Body of pancreas (tissue), 4 donors: ENCODE measurements at regions not wholly inside any gene's neighbourhood (a gene's known extent, or its start where the extent isn't known, plus 50 kb on each side); places are given as distances from the start of the nearest gene placed in this dataset.

Experiments used
- ATAC-seq: fragments of 150-250 bp; one replicate; pipeline ENCODE4 v1.9.1; 2016
- DNase-seq, 4 donors: peaks; one replicate each; pipeline ENCODE4 v3.0.0-alpha.2; 2019
- H3K27ac ChIP-seq, 4 donors: fragments of 200-600 bp; sonication (generic); 1 replicate in 3 of 4; 2 replicates in 1 of 4; pipeline versions ENCODE4 v1.5.1 to v1.6.1; 2016 to 2019; ENCODE audit warnings: mild to moderate bottlenecking in 1 of 4, mixed read lengths in 1 of 4, moderate library complexity in 1 of 4
- H3K27me3 ChIP-seq, 2 donors: fragments of 200-600 bp; sonication (generic); one replicate each; pipeline ENCODE4 v1.6.0; 2016; ENCODE audit warnings: mild to moderate bottlenecking in 1 of 2
- H3K36me3 ChIP-seq, 2 donors: fragments of 200-600 bp; sonication (generic); replicated peaks in 1 of 2; 2 replicates each; pipeline ENCODE4 v1.5.1; 2016; ENCODE audit warnings: low read depth in 2 of 2; ENCODE audit not compliant: insufficient read depth in 1 of 2
- H3K4me1 ChIP-seq: fragments of 200-600 bp; sonication (generic); one replicate; pipeline ENCODE4 v1.6.0; 2016
- H3K4me3 ChIP-seq, 2 donors: fragments of 200-600 bp; sonication (generic); 1 replicate in 1 of 2; 2 replicates in 1 of 2; pipeline ENCODE4 v1.5.1; 2016 to 2019
- H3K9me3 ChIP-seq, 3 donors: fragments of 200-600 bp; sonication (generic); 1 replicate in 2 of 3; 2 replicates in 1 of 3; pipeline ENCODE4 v1.5.1; 2016
- POLR2A ChIP-seq, 3 donors: fragments of 450-650 bp; IDR thresholded peaks; one replicate each; pipeline ENCODE4 v1.6.1; 2016; ENCODE audit warnings: antibody characterized with exemption in 3 of 3, mild to moderate bottlenecking in 2 of 3
- WGBS, 2 donors: methylation state at CpG; one replicate each; pipeline ENCODE4 v1.1.5; 2017; 5-methylcytosine and 5-hydroxymethylcytosine counted together
- intact Hi-C: fragments of 100-400 bp; cut with DNase I; formaldehyde crosslinking; loops from one replicate; pipeline ENCODE4 v1.15.1; 2023
- TF ChIP-seq, protein P1 (sequence below), 7 experiments: fragments of 450-650 bp in 4 of 7; fragments of 200-600 bp in 3 of 7; sonication (generic) in 3 of 7; IDR thresholded peaks; one replicate each; pipeline ENCODE4 v1.5.1; 2016 to 2019; ENCODE audit warnings: antibody characterized with exemption in 7 of 7

DNA sequence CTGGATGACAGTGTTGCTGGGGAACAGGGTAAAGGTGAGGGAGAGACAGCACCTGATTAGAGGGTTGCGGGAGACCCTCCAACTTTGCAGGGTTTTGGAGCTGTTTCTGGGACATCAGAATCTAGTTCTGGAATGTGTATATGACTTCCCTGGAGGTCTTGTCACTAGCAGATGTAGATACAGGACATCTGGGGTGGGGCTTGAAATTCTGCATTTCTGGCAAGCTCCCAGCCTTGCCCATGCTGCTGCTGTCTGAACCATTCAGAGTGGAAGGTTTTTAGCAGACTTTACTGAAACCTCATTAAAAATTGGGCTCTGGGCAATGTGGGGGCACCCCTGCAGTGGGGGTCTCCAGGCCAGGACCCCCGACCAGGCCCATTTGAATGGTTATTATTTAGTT, 220.3 kb upstream of the SKOR2 start:
- no peak for ATAC-seq
- intact Hi-C loops, result no loop called here
- Histone ChIP-seq H3K4me1 (no peaks in the 10 kb centered on the region), H3K27me3 (no peaks in the 10 kb centered on the region), H3K9me3 (no peaks in the 10 kb centered on the region), H3K4me3 (no peak overlapping the region), H3K27ac (no peak overlapping the region), H3K36me3 (no peaks in the 10 kb centered on the region)
- no peak for DNase-seq
- 55 to 59% methylated on average over 2 of the region's 2 CpGs for WGBS, 2 donors
- no peak for TF ChIP-seq POLR2A (IDR thresholded peaks at IDR 0.05)
- TF ChIP-seq, protein P1, sequence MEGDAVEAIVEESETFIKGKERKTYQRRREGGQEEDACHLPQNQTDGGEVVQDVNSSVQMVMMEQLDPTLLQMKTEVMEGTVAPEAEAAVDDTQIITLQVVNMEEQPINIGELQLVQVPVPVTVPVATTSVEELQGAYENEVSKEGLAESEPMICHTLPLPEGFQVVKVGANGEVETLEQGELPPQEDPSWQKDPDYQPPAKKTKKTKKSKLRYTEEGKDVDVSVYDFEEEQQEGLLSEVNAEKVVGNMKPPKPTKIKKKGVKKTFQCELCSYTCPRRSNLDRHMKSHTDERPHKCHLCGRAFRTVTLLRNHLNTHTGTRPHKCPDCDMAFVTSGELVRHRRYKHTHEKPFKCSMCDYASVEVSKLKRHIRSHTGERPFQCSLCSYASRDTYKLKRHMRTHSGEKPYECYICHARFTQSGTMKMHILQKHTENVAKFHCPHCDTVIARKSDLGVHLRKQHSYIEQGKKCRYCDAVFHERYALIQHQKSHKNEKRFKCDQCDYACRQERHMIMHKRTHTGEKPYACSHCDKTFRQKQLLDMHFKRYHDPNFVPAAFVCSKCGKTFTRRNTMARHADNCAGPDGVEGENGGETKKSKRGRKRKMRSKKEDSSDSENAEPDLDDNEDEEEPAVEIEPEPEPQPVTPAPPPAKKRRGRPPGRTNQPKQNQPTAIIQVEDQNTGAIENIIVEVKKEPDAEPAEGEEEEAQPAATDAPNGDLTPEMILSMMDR (IDR thresholded peaks at IDR 0.05), result no peak

DNA sequence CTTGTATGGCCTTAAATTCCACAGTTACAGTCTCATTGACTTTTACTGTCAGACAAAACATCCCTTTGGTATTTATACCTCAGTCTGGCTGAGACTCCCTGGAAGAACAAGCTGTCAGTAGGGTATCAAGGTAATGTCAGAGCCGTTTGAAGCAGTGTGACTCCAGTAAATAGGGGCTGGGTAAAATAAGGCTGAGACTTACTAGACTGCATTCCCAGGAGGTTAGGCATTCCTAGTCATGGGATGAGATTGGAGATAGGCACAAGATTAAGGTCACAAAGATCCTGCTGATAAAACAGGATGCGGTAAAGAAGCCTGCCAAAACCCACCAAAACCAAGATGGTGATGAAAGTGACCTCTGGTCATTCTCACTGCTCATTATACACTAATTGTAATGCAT, 219.5 kb upstream of the SKOR2 start:
- DNase-seq, result no peak
- Histone ChIP-seq H3K36me3 (no peaks in the 10 kb centered on the region), H3K27ac (no peak overlapping the region), H3K4me3 (no peak overlapping the region), H3K9me3 (no peaks in the 10 kb centered on the region), H3K4me1 (no peaks in the 10 kb centered on the region), H3K27me3 (no peaks in the 10 kb centered on the region)
- intact Hi-C loops, result no loop called here
- 63 to 67% methylated on average over 2 of the region's 2 CpGs for WGBS, 2 donors
- no peak for ATAC-seq
- TF ChIP-seq, protein P1 (IDR thresholded peaks at IDR 0.05), result no peak
- TF ChIP-seq POLR2A (IDR thresholded peaks at IDR 0.05), result no peak

DNA sequence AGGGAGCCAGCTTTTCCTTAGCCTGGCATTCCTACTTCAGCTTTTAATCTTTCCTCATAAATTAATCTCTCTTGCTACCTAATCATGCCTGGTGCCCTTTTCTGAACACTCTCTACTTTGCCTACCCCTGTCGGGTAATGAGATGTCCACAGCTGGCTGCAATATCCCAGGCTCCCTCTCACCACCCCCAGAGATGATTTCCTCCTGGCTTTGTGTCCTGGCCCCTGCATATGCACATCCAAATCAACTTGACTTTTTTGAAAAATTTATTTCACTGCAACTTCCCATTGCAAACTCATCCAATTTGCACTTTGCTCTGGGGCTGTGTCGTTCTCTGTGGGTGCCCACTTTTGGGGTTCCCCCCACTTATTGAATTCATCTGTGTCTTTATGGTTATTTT, 218.1 kb upstream of the SKOR2 start:
- no peak overlapping the region for H3K27ac ChIP-seq
- ATAC-seq (no peak), DNase-seq (no peak)
- no peaks in the 10 kb centered on the region for H3K36me3 ChIP-seq
- no peak for TF ChIP-seq POLR2A (IDR thresholded peaks at IDR 0.05)
- TF ChIP-seq, protein P1 (IDR thresholded peaks at IDR 0.05), result no peak
- intact Hi-C loops, result no loop called here
- no peaks in the 10 kb centered on the region for H3K27me3 ChIP-seq
- 40 to 42% methylated on average over 2 of the region's 2 CpGs for WGBS, 2 donors
- H3K9me3 ChIP-seq, result no peaks in the 10 kb centered on the region
- no peaks in the 10 kb centered on the region for H3K4me1 ChIP-seq
- no peak overlapping the region for H3K4me3 ChIP-seq

DNA sequence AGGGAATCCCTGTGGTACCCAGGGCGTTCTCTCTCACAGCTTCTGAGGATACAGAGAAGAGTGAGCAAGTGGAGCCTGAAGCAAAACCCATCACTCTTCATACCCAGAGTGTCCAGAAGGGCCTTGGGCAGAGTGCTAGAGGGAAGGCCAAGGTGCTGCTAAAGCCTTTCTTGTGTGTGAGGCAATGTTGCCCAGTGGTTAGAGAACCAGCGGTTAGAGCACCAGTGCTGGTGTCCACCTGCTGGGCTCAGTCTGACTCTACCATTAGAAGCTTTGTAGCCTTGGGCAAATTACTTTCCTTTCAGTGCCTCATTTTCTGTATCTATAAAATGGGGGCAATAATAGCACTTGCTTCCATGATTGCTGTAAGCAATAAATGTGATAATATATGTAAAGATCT, 210.5 kb upstream of the SKOR2 start:
- ATAC-seq (no peak), DNase-seq (no peak)
- intact Hi-C loops, result no loop called here
- Histone ChIP-seq H3K27ac (no peak overlapping the region), H3K4me1 (no peaks in the 10 kb centered on the region), H3K4me3 (no peak overlapping the region), H3K9me3 (no peaks in the 10 kb centered on the region), H3K27me3 (no peaks in the 10 kb centered on the region), H3K36me3 (no peaks in the 10 kb centered on the region)
- 87 to 88% methylated on average over 2 of the region's 2 CpGs for WGBS, 2 donors
- TF ChIP-seq, protein P1 (IDR thresholded peaks at IDR 0.05), result no peak
- no peak for TF ChIP-seq POLR2A (IDR thresholded peaks at IDR 0.05)

DNA sequence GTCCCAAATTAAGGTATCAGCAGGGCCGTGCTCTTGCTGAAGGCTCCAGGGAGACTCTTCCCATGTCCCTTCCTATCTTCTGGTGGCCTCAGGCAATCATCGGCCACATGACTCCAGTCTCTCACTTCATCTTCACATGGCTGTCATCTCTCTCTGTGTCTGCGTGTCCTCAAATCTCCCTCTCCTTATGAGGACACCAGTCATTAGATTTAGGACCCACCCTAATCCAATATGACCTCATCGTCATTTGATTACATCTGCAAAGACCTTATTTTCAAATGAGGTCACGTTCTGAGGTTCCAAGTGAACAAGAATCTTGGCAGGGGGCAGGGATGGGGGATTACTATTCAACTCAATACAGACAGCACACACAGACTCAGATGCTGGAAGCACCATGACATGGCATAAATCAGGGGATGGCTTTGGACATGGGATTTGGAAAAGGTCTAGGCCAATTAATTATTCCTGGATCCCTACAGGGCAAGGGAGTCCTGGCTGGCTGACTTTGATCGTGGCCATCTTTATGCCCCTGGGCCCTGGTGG, 210.0 kb upstream of the SKOR2 start:
- Histone ChIP-seq H3K4me1 (no peaks in the 10 kb centered on the region), H3K4me3 (no peak overlapping the region), H3K27ac (no peak overlapping the region), H3K27me3 (no peaks in the 10 kb centered on the region), H3K9me3 (no peaks in the 10 kb centered on the region), H3K36me3 (no peaks in the 10 kb centered on the region)
- DNase-seq, result no peak
- 72 to 74% methylated on average over 5 to 6 of the region's 6 CpGs for WGBS, 2 donors
- no peak for ATAC-seq
- TF ChIP-seq, protein P1 (IDR thresholded peaks at IDR 0.05), result no peak
- no peak for TF ChIP-seq POLR2A (IDR thresholded peaks at IDR 0.05)
- intact Hi-C loops, result no loop called here
